H9 (cell line): ENCODE measurements at regions not wholly inside any gene's neighbourhood (a gene's known extent, or its start where the extent isn't known, plus 50 kb on each side); places are given as distances from the start of the nearest gene placed in this dataset.

Experiments
- DNase-seq: peaks from one replicate; pipeline ENCODE4 v3.0.0-alpha.2; 2017
- H2AFZ ChIP-seq: one replicate; pipeline ENCODE4 v1.6.1; 2013; ENCODE audit warnings: mild to moderate bottlenecking, low read length, control low read depth, moderate library complexity
- H2AK5ac ChIP-seq: 2 replicates; pipeline ENCODE4 v1.6.1; 2013; ENCODE audit warnings: low read length, control low read depth, mixed read lengths; ENCODE audit not compliant: insufficient read length
- H2BK120ac ChIP-seq: one replicate; pipeline ENCODE4 v1.6.1; 2013; ENCODE audit warnings: low read depth, mild to moderate bottlenecking, low read length, control low read depth, inconsistent platforms; ENCODE audit not compliant: poor library complexity, severe bottlenecking
- H2BK12ac ChIP-seq: 2 replicates; pipeline ENCODE4 v1.6.1; 2013; ENCODE audit warnings: low read length, control low read depth, mixed read lengths, low read depth; ENCODE audit not compliant: insufficient read length
- H2BK15ac ChIP-seq: 2 replicates; pipeline ENCODE4 v1.6.1; 2013; ENCODE audit warnings: low read depth, low read length, control low read depth
- H2BK20ac ChIP-seq: one replicate; pipeline ENCODE4 v1.6.1; 2013; ENCODE audit warnings: low read depth, mild to moderate bottlenecking, low read length, control low read depth, inconsistent platforms; ENCODE audit not compliant: poor library complexity, severe bottlenecking
- H2BK5ac ChIP-seq: 2 replicates; pipeline ENCODE4 v1.6.1; 2013; ENCODE audit warnings: low read length, control low read depth, mixed read lengths; ENCODE audit not compliant: insufficient read length
- H3K14ac ChIP-seq: 2 replicates; pipeline ENCODE4 v1.6.1; 2013; ENCODE audit warnings: low read length, control low read depth; ENCODE audit not compliant: insufficient read depth
- H3K18ac ChIP-seq: 2 replicates; pipeline ENCODE4 v1.6.1; 2013; ENCODE audit warnings: low read depth, mild to moderate bottlenecking, mixed read lengths, low read length, control low read depth; ENCODE audit not compliant: insufficient read length
- H3K23ac ChIP-seq: 2 replicates; pipeline ENCODE4 v1.6.1; 2013; ENCODE audit warnings: low read length, control low read depth, mixed read lengths, low read depth; ENCODE audit not compliant: insufficient read length
- H3K23me2 ChIP-seq: 2 replicates; pipeline ENCODE4 v1.6.1; 2013; ENCODE audit warnings: low read depth, mild to moderate bottlenecking, mixed read lengths, low read length, control low read depth; ENCODE audit not compliant: insufficient read length, poor library complexity, severe bottlenecking
- H3K27ac ChIP-seq: 2 replicates; pipeline ENCODE4 v1.5.1; 2013; ENCODE audit warnings: low read length, control low read depth, mixed read lengths, low read depth; ENCODE audit not compliant: insufficient read length
- H3K27me3 ChIP-seq: 2 replicates; pipeline ENCODE4 v1.6.1; 2013; ENCODE audit warnings: low read length, control low read depth, inconsistent platforms; ENCODE audit not compliant: insufficient read depth
- H3K4ac ChIP-seq: 2 replicates; pipeline ENCODE4 v1.6.1; 2013; ENCODE audit warnings: low read depth, mild to moderate bottlenecking, control low read depth, inconsistent platforms, low read length, moderate library complexity
- H3K4me1 ChIP-seq: 2 replicates; pipeline ENCODE4 v1.6.1; 2013; ENCODE audit warnings: low read length, control low read depth, inconsistent platforms; ENCODE audit not compliant: insufficient read depth
- H3K4me2 ChIP-seq: 2 replicates; pipeline ENCODE4 v1.6.1; 2013; ENCODE audit warnings: low read length, control low read depth, mixed read lengths; ENCODE audit not compliant: insufficient read length, insufficient read depth
- H3K56ac ChIP-seq: 2 replicates; pipeline ENCODE4 v1.6.1; 2013; ENCODE audit warnings: low read depth, mild to moderate bottlenecking, mixed read lengths, low read length, control low read depth; ENCODE audit not compliant: insufficient read length
- H3K79me1 ChIP-seq: 2 replicates; pipeline ENCODE4 v1.6.1; 2013; ENCODE audit warnings: low read depth, mild to moderate bottlenecking, moderate library complexity, low read length, control low read depth, inconsistent platforms; ENCODE audit not compliant: insufficient read depth, poor library complexity, severe bottlenecking
- H3K79me2 ChIP-seq: 2 replicates; pipeline ENCODE4 v1.6.1; 2013; ENCODE audit warnings: low read length, control low read depth, inconsistent platforms; ENCODE audit not compliant: insufficient read depth
- H3K9ac ChIP-seq: 2 replicates; pipeline ENCODE4 v1.6.1; 2013; ENCODE audit warnings: low read length, control low read depth, mixed read lengths; ENCODE audit not compliant: insufficient read length; ENCODE audit errors: extremely low read depth
- H3K9me3 ChIP-seq: one replicate; pipeline ENCODE4 v1.6.1; 2013; ENCODE audit warnings: low read depth, low read length, inconsistent platforms; ENCODE audit not compliant: control insufficient read depth
- H3T11ph ChIP-seq: one replicate; pipeline ENCODE4 v1.6.1; 2013; ENCODE audit warnings: mild to moderate bottlenecking, low read length, control low read depth, inconsistent platforms
- H4K20me1 ChIP-seq: one replicate; pipeline ENCODE4 v1.6.1; 2013; ENCODE audit not compliant: control insufficient read depth, insufficient read length, insufficient read depth
- H4K5ac ChIP-seq: 2 replicates; pipeline ENCODE4 v1.6.1; 2013; ENCODE audit warnings: low read depth, mild to moderate bottlenecking, mixed read lengths, low read length, control low read depth; ENCODE audit not compliant: insufficient read length
- H4K8ac ChIP-seq: replicated peaks from 2 replicates; pipeline ENCODE4 v1.6.1; 2013; ENCODE audit warnings: low read length, control low read depth, mixed read lengths, low read depth; ENCODE audit not compliant: insufficient read length
- H4K91ac ChIP-seq: 2 replicates; pipeline ENCODE4 v1.6.1; 2013; ENCODE audit warnings: low read depth, mild to moderate bottlenecking, moderate library complexity, mixed read lengths, low read length, control low read depth; ENCODE audit not compliant: insufficient read length
- H3K27ac Mint-ChIP-seq, 3 experiments: 2 replicates in 2 of 3; 3 replicates in 1 of 3; pipeline ENCODE4 v1.8.0; 2020 to 2021; ENCODE audit warnings: mixed read lengths in 3 of 3, mild to moderate bottlenecking in 1 of 3, moderate library complexity in 1 of 3
- H3K27me3 Mint-ChIP-seq: 2 replicates; pipeline ENCODE4 v1.8.0; 2021; ENCODE audit warnings: low read depth, mild to moderate bottlenecking, moderate library complexity, mixed read lengths
- H3K36me3 Mint-ChIP-seq, 3 experiments: 2 replicates in 2 of 3; 3 replicates in 1 of 3; pipeline ENCODE4 v1.8.0; 2020 to 2021; ENCODE audit warnings: low read depth in 3 of 3, mixed read lengths in 3 of 3; ENCODE audit not compliant: insufficient read depth in 1 of 3
- H3K4me1 Mint-ChIP-seq, 2 experiments: 2 replicates each; pipeline ENCODE4 v1.8.0; 2020; ENCODE audit warnings: mixed read lengths in 2 of 2
- H3K4me3 Mint-ChIP-seq, 2 experiments: 2 replicates in 1 of 2; 3 replicates in 1 of 2; pipeline ENCODE4 v1.8.0; 2020 to 2021; ENCODE audit warnings: mild to moderate bottlenecking in 2 of 2, mixed read lengths in 2 of 2, moderate library complexity in 1 of 2
- H3K9me3 Mint-ChIP-seq, 2 experiments: 2 replicates in 1 of 2; 3 replicates in 1 of 2; pipeline ENCODE4 v1.8.0; 2020; ENCODE audit warnings: mild to moderate bottlenecking in 2 of 2, mixed read lengths in 2 of 2, moderate library complexity in 1 of 2
- TF ChIP-seq, protein P1 (sequence below): fragments of 200-600 bp; sonication (generic); conservative IDR thresholded peaks from 3 replicates; pipeline ENCODE4 v1.8.0; 2021; ENCODE audit warnings: antibody characterized with exemption, mild to moderate bottlenecking

- Histone ChIP-seq H3K27me3 (no peaks in the 10 kb centered on the region), H3K23ac (no peak overlapping the region), H2BK120ac (no peak overlapping the region), H2BK5ac (no peak overlapping the region), H4K8ac (no peak overlapping the region), H3K9me3 (no peaks in the 10 kb centered on the region), H3K56ac (no peak overlapping the region), H2BK15ac (no peak overlapping the region), H4K91ac (no peak overlapping the region), H3K79me1 (no peaks in the 10 kb centered on the region), H4K5ac (no peak overlapping the region), H2AFZ (no peak overlapping the region), H3K4me1 (no peaks in the 10 kb centered on the region; the same call in 1 of the 2 replicates), H3K4me2 (no peak overlapping the region), H3K23me2 (no peaks in the 10 kb centered on the region), H3K14ac (no peak overlapping the region), H3K9ac (no peak overlapping the region), H3K18ac (no peak overlapping the region), H2BK12ac (no peak overlapping the region), H4K20me1 (no peaks in the 10 kb centered on the region), H2BK20ac (no peak overlapping the region), H2AK5ac (no peak overlapping the region), H3K4ac (no peak overlapping the region), H3K27ac (no peak overlapping the region), H3K79me2 (no peaks in the 10 kb centered on the region), H3T11ph (no peak overlapping the region)
- Mint-ChIP-seq H3K27ac (no peak overlapping the region), H3K4me1 (peaks cover 3 to 5% of the 10 kb centered on the region in 2 experiments; a peak in 2 of 4 replicates), H3K36me3 (no peaks in the 10 kb centered on the region), H3K27me3 (no peaks in the 10 kb centered on the region), H3K4me3 (no peak overlapping the region), H3K9me3 (no peaks in the 10 kb centered on the region; a peak in 1 of 5 replicates)
- no peak for DNase-seq
- TF ChIP-seq, protein P1, sequence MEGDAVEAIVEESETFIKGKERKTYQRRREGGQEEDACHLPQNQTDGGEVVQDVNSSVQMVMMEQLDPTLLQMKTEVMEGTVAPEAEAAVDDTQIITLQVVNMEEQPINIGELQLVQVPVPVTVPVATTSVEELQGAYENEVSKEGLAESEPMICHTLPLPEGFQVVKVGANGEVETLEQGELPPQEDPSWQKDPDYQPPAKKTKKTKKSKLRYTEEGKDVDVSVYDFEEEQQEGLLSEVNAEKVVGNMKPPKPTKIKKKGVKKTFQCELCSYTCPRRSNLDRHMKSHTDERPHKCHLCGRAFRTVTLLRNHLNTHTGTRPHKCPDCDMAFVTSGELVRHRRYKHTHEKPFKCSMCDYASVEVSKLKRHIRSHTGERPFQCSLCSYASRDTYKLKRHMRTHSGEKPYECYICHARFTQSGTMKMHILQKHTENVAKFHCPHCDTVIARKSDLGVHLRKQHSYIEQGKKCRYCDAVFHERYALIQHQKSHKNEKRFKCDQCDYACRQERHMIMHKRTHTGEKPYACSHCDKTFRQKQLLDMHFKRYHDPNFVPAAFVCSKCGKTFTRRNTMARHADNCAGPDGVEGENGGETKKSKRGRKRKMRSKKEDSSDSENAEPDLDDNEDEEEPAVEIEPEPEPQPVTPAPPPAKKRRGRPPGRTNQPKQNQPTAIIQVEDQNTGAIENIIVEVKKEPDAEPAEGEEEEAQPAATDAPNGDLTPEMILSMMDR, result no peak
These were observed 146.9 kb upstream of the KRR1 start for GRCh38 chr12:75658286-75658685.
